ENCODE measurements at regions not wholly inside any gene's neighbourhood (a gene's known extent, or its start where the extent isn't known, plus 50 kb on each side); places are given as distances from the start of the nearest gene placed in this dataset.

GRCh38 chr4:120452001-120452400 lies 385.4 kb upstream of the MAD2L1 start:
- no peak for DNase-seq
- no peaks in the 10 kb centered on the region for H3K36me3 ChIP-seq
- no peaks in the 10 kb centered on the region for H3K27me3 ChIP-seq
- H3K27ac ChIP-seq, result no peak overlapping the region
- intact Hi-C loops (cut with DNase I), result no loop called here
- H3K9me3 ChIP-seq, result no peaks in the 10 kb centered on the region
- no peaks in the 10 kb centered on the region for H3K4me1 ChIP-seq
- H3K4me3 ChIP-seq, result no peak overlapping the region
- TF ChIP-seq, protein P1, sequence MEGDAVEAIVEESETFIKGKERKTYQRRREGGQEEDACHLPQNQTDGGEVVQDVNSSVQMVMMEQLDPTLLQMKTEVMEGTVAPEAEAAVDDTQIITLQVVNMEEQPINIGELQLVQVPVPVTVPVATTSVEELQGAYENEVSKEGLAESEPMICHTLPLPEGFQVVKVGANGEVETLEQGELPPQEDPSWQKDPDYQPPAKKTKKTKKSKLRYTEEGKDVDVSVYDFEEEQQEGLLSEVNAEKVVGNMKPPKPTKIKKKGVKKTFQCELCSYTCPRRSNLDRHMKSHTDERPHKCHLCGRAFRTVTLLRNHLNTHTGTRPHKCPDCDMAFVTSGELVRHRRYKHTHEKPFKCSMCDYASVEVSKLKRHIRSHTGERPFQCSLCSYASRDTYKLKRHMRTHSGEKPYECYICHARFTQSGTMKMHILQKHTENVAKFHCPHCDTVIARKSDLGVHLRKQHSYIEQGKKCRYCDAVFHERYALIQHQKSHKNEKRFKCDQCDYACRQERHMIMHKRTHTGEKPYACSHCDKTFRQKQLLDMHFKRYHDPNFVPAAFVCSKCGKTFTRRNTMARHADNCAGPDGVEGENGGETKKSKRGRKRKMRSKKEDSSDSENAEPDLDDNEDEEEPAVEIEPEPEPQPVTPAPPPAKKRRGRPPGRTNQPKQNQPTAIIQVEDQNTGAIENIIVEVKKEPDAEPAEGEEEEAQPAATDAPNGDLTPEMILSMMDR (IDR thresholded peaks at IDR 0.05), result no peak
- TF ChIP-seq POLR2A (IDR thresholded peaks at IDR 0.05), result no peak
- ATAC-seq, result no peak

- intact Hi-C loops (cut with DNase I), result no loop called here
- DNase-seq (no peak), ATAC-seq (no peak)
- Histone ChIP-seq H3K4me1 (no peaks in the 10 kb centered on the region), H3K27ac (no peak overlapping the region), H3K36me3 (no peaks in the 10 kb centered on the region), H3K27me3 (no peaks in the 10 kb centered on the region), H3K4me3 (no peak overlapping the region), H3K9me3 (no peaks in the 10 kb centered on the region)
- TF ChIP-seq, protein P1 (IDR thresholded peaks at IDR 0.05), result no peak
- no peak for TF ChIP-seq POLR2A (IDR thresholded peaks at IDR 0.05)
- 18% methylated on average over 1 of the region's 1 CpG for WGBS (ENCODE audit: insufficient coverage, low coverage, low lambda C conversion rate, missing lambda C conversion rate)
Observed at GRCh38 chr4:120447774-120448173, 381.1 kb upstream of the MAD2L1 start.

- DNase-seq (no peak), ATAC-seq (no peak)
- TF ChIP-seq, protein P1 (IDR thresholded peaks at IDR 0.05), result no peak
- TF ChIP-seq POLR2A (IDR thresholded peaks at IDR 0.05), result no peak
- intact Hi-C loops (cut with DNase I), result no loop called here
- Histone ChIP-seq H3K4me3 (no peak overlapping the region), H3K9me3 (no peaks in the 10 kb centered on the region), H3K4me1 (no peaks in the 10 kb centered on the region), H3K27me3 (no peaks in the 10 kb centered on the region), H3K36me3 (no peaks in the 10 kb centered on the region), H3K27ac (no peak overlapping the region)
- WGBS (ENCODE audit: insufficient coverage, low coverage, low lambda C conversion rate, missing lambda C conversion rate), result 46% methylated on average over 1 of the region's 1 CpG
Observed at GRCh38 chr4:120446051-120446567, 379.5 kb upstream of the MAD2L1 start.

DNA sequence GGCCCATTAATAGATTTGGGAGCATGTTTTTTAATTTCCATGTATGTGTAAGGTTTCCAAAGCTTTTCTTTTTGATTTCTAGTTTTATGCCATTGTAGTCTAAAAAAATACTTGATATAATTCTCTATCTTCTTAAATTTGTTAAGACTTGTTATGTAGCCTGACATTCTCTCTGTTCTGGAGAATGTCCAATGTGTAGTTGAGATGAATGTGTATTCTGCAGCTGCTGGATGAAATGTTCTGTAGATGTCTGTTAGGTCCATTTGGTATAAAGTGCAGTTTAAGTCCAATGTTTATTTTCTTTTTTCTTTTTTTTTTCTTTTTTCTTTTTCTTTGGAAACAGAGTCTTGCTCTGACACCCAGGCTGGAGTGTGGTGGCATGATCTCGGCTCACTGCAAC lies 378.5 kb upstream of the MAD2L1 start:
- 25% methylated on average over 1 of the region's 1 CpG for WGBS (ENCODE audit: insufficient coverage, low coverage, low lambda C conversion rate, missing lambda C conversion rate)
- Histone ChIP-seq H3K27me3 (no peaks in the 10 kb centered on the region), H3K4me3 (no peak overlapping the region), H3K36me3 (no peaks in the 10 kb centered on the region), H3K27ac (no peak overlapping the region), H3K4me1 (no peaks in the 10 kb centered on the region), H3K9me3 (no peaks in the 10 kb centered on the region)
- ATAC-seq, result no peak
- no peak for DNase-seq
- intact Hi-C loops (cut with DNase I), result no loop called here
- no peak for TF ChIP-seq POLR2A (IDR thresholded peaks at IDR 0.05)
- TF ChIP-seq, protein P1 (IDR thresholded peaks at IDR 0.05), result no peak

DNA sequence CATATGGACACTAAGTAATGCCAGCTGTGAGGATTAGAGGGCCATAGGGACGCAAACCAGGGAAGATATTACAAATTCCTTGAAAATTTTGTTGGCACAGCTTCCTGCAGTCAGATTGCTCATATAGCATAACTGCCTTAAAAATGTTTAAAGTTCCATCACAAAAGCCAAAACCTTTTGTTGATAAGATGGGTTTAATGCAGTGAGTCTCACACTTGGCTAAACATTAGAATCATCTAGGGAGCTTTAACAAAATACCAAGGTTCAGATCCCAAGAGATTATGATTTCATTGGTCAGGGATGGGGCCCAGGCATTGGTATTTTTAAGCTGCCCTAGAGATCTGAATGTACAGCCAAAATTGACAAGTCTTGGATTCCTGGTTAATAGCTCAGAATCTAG lies 376.5 kb upstream of the MAD2L1 start:
- DNase-seq (no peak), ATAC-seq (no peak)
- Histone ChIP-seq H3K36me3 (no peaks in the 10 kb centered on the region), H3K27ac (no peak overlapping the region), H3K27me3 (no peaks in the 10 kb centered on the region), H3K4me1 (no peaks in the 10 kb centered on the region), H3K4me3 (no peak overlapping the region), H3K9me3 (no peaks in the 10 kb centered on the region)
- intact Hi-C loops (cut with DNase I), result no loop called here
- TF ChIP-seq, protein P1 (IDR thresholded peaks at IDR 0.05), result no peak
- no peak for TF ChIP-seq POLR2A (IDR thresholded peaks at IDR 0.05)
- WGBS (ENCODE audit: insufficient coverage, low coverage, low lambda C conversion rate, missing lambda C conversion rate), result 33% methylated on average over 1 of the region's 1 CpG

Data from right lobe of liver (tissue), 6 donors.